ENCODE measurements at regions not wholly inside any gene's neighbourhood (a gene's known extent, or its start where the extent isn't known, plus 50 kb on each side); places are given as distances from the start of the nearest gene placed in this dataset.

GRCh38 chr2:181762848-181763247 is 82.5 kb upstream of the NEUROD1 start:
- TF ChIP-seq ZFP36 (IDR thresholded peaks at IDR 0.05; ENCODE audit: borderline replicate concordance, partially characterized antibody) (no peak), EHF (CRISPR knock-in tag; IDR thresholded peaks at IDR 0.05) (no peak), NFE2L2 (conservative IDR thresholded peaks at IDR 0.05; ENCODE audit: low read length) (no peak), ELK1 (IDR thresholded peaks at IDR 0.05; ENCODE audit: low read depth, low read length) (no peak), RAD21 (conservative IDR thresholded peaks at IDR 0.05 in 1 of 2, IDR thresholded peaks at IDR 0.05 in 1 of 2) (no peak)
- TF ChIP-seq, protein P1, sequence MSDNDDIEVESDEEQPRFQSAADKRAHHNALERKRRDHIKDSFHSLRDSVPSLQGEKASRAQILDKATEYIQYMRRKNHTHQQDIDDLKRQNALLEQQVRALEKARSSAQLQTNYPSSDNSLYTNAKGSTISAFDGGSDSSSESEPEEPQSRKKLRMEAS (IDR thresholded peaks at IDR 0.05) = no peak
- Histone ChIP-seq H3K9me3 (no peaks in the 10 kb centered on the region), H3K4me2 (no peak overlapping the region), H3K4me1 (no peaks in the 10 kb centered on the region), H3K4me3 (no peak overlapping the region), H3K27ac (no peak overlapping the region)
- 90% methylated on average over 5 of the region's 5 CpGs for WGBS (ENCODE audit: missing lambda C conversion rate)
- CTCF ChIA-PET = interaction anchor here (1.9 kb wide), 1 partner anchor 130 kb away, joined by 4 read pairs; no protein-coding TSS in a partner anchor
- POLR2A ChIA-PET = no interaction called here
- DNase-seq (ENCODE audit: low read depth in 1 of 2, low spot score in 1 of 2) = no peak
- FAIRE-seq = no peak
- ATAC-seq = no peak

GRCh38 chr2:181763423-181763822 is 83.1 kb upstream of the NEUROD1 start:
- 61% methylated on average over 4 of the region's 4 CpGs for WGBS (ENCODE audit: missing lambda C conversion rate)
- Histone ChIP-seq H3K4me2 (no peak overlapping the region), H3K4me3 (no peak overlapping the region), H3K9me3 (no peaks in the 10 kb centered on the region), H3K27ac (no peak overlapping the region), H3K4me1 (no peaks in the 10 kb centered on the region)
- ChIA-PET POLR2A (no interaction called here), CTCF (interaction anchor here (1.9 kb wide), 1 partner anchor 130 kb away, joined by 4 read pairs; no protein-coding TSS in a partner anchor)
- TF ChIP-seq GATA3 (IDR thresholded peaks at IDR 0.05; ENCODE audit: borderline replicate concordance) (no peak), EHF (CRISPR knock-in tag; IDR thresholded peaks at IDR 0.05) (no peak), CHD4 (IDR thresholded peaks at IDR 0.05; ENCODE audit: borderline replicate concordance) (no peak), POLR2AphosphoS2 (conservative IDR thresholded peaks at IDR 0.05; ENCODE audit: low read length) (no peak), HEYL (CRISPR knock-in tag; IDR thresholded peaks at IDR 0.05) (no peak), MAFK (IDR thresholded peaks at IDR 0.05; ENCODE audit: partially characterized antibody) (no peak), RARB (CRISPR knock-in tag; IDR thresholded peaks at IDR 0.05) (no peak), CHD2 (IDR thresholded peaks at IDR 0.05; ENCODE audit: low read length, partially characterized antibody) (no peak), ZSCAN20 (CRISPR knock-in tag; IDR thresholded peaks at IDR 0.05) (no peak)
- TF ChIP-seq, protein P2, sequence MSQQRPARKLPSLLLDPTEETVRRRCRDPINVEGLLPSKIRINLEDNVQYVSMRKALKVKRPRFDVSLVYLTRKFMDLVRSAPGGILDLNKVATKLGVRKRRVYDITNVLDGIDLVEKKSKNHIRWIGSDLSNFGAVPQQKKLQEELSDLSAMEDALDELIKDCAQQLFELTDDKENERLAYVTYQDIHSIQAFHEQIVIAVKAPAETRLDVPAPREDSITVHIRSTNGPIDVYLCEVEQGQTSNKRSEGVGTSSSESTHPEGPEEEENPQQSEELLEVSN (IDR thresholded peaks at IDR 0.05; ENCODE audit: borderline replicate concordance, low read depth) = no peak
- no peak for ATAC-seq
- no peak for DNase-seq (ENCODE audit: low read depth in 1 of 2, low spot score in 1 of 2)
- no peak for FAIRE-seq

GRCh38 chr2:181764095-181764963 is 84.0 kb upstream of the NEUROD1 start:
- Histone ChIP-seq H3K4me1 (no peaks in the 10 kb centered on the region), H3K4me2 (no peak overlapping the region), H3K4me3 (no peak overlapping the region), H3K27ac (no peak overlapping the region), H3K9me3 (no peaks in the 10 kb centered on the region)
- ATAC-seq = no peak
- DNase-seq (ENCODE audit: low read depth in 1 of 2, low spot score in 1 of 2) = no peak
- CTCF ChIA-PET = interaction anchor here (1.1 to 1.9 kb wide), 2 partner anchors 129 to 316 kb away, joined by 3 to 4 read pairs; no protein-coding TSS in a partner anchor
- POLR2A ChIA-PET = no interaction called here
- 84% methylated on average over 4 of the region's 4 CpGs for WGBS (ENCODE audit: missing lambda C conversion rate)
- FAIRE-seq = no peak
- no peak for TF ChIP-seq POLR2AphosphoS2 (conservative IDR thresholded peaks at IDR 0.05; ENCODE audit: low read length)
- TF ChIP-seq MAZ (IDR thresholded peaks at IDR 0.05; ENCODE audit: borderline replicate concordance, low read depth, low read length) = no peak
- TF ChIP-seq ZFP36 (IDR thresholded peaks at IDR 0.05; ENCODE audit: borderline replicate concordance, partially characterized antibody) = no peak
- TF ChIP-seq RAD21 (conservative IDR thresholded peaks at IDR 0.05 in 1 of 2, IDR thresholded peaks at IDR 0.05 in 1 of 2) = no peak
- TF ChIP-seq, protein P3, sequence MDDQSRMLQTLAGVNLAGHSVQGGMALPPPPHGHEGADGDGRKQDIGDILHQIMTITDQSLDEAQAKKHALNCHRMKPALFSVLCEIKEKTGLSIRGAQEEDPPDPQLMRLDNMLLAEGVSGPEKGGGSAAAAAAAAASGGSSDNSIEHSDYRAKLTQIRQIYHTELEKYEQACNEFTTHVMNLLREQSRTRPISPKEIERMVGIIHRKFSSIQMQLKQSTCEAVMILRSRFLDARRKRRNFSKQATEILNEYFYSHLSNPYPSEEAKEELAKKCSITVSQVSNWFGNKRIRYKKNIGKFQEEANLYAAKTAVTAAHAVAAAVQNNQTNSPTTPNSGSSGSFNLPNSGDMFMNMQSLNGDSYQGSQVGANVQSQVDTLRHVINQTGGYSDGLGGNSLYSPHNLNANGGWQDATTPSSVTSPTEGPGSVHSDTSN (IDR thresholded peaks at IDR 0.05) = no peak
- TF ChIP-seq EP300 (IDR thresholded peaks at IDR 0.05) = no peak
- TF ChIP-seq CHD2 (IDR thresholded peaks at IDR 0.05; ENCODE audit: low read length, partially characterized antibody) = no peak
- TF ChIP-seq NR3C1 (IDR thresholded peaks at IDR 0.05) = no peak
- no peak for TF ChIP-seq ESRRA (IDR thresholded peaks at IDR 0.05; ENCODE audit: borderline replicate concordance, low read length)
- TF ChIP-seq HDAC2 (IDR thresholded peaks at IDR 0.05) = no peak
